ENCODE measurements at regions not wholly inside any gene's neighbourhood (a gene's known extent, or its start where the extent isn't known, plus 50 kb on each side); places are given as distances from the start of the nearest gene placed in this dataset.

DNA sequence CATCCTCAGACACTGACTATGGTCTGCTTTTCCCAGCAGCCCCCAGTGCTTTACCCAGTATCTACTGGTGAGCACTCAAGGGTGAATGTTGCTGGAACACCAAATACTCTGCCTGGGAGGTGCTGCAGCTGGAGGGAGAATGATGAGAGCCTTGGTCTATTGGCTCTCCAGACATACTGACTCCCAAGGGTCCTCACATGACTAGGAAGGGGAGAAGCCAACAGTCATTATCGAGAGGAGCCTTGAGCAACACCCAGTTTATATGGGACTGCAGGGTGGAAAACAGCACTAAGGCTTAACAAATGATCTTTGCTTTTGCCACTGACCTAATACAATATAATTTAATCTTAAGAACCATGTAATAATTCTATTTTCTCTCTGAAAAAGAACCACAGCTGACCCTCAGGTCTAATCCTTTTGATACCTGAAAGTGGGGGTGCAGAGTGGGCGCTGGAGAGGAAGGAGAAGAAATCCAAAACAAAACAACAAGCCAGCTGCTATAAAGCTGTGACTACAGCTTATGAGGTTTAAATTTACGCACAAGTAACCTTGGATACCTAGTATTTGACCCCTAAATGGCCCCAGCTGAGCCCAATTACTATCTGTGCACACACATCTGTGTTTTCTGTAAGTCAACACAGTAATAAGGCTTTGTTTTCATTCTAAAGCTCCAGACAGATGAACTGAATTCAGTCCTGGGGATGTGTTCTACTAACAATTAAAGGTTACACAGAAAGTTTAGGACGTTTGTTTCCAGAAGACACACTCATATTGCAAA lies 107.8 kb upstream of the GRIP1 start:
- Histone ChIP-seq H4K20me1 (ENCODE audit: insufficient read depth, low read length, poor library complexity, severe bottlenecking) (no peaks in the 10 kb centered on the region), H3K4me3 (ENCODE audit: low read length, poor library complexity, severe bottlenecking) (no peak overlapping the region), H3F3A (ENCODE audit: low read depth) (no peaks in the 10 kb centered on the region)

DNA sequence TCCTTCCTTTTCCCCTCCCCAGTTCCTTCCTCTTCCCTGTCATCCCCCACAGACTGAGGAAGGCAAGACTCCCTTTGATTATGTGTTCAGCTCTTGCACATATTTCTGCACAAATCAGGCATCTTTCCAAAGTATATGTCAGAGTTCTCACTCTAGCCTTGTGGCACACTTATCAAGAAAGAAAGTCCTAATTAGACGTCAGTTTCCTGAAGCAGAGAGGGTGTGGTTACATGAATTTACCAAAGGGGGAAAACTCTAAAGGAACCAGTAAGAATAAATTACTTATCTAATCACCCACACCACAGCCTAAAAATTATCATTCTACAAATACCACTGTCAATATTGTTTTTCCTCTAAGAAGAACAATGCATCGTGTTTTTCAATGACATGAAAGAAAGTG lies 120.7 kb upstream of the GRIP1 start:
- no peaks in the 10 kb centered on the region for H3K9me2 ChIP-seq (replicated peaks; ENCODE audit: low read depth, low read length)
- H3K27me3 ChIP-seq (ENCODE audit: insufficient read depth, low read length, poor library complexity, severe bottlenecking), result no peaks in the 10 kb centered on the region
- H2AFZ ChIP-seq (ENCODE audit: low read length), result 0 out of 2 replicates have a peak overlapping the region, but pooled peaks have one; percentile 35
- H4K20me1 ChIP-seq (ENCODE audit: insufficient read depth, low read length, poor library complexity, severe bottlenecking), result no peaks in the 10 kb centered on the region
- peaks cover 4% of the 10 kb centered on the region for H3K4me1 ChIP-seq (ENCODE audit: insufficient read depth, low read length, poor library complexity, severe bottlenecking)
- H3F3A ChIP-seq (ENCODE audit: low read depth), result no peaks in the 10 kb centered on the region
- H3K79me2 ChIP-seq (ENCODE audit: insufficient read depth, low read length), result no peaks in the 10 kb centered on the region
- no peaks in the 10 kb centered on the region for H3K36me3 ChIP-seq (ENCODE audit: insufficient read depth, low read length)
- H3K9me3 ChIP-seq (ENCODE audit: insufficient read depth, low read depth, low read length), result no peaks in the 10 kb centered on the region
- H3K4me3 ChIP-seq (ENCODE audit: low read length, poor library complexity, severe bottlenecking), result no peak overlapping the region
- H3K4me2 ChIP-seq (ENCODE audit: low read depth, low read length, poor library complexity, severe bottlenecking), result no peak overlapping the region
- no peak overlapping the region for H3K9ac ChIP-seq (ENCODE audit: low read depth, low read length, poor library complexity, severe bottlenecking)
- TF ChIP-seq, protein P1, sequence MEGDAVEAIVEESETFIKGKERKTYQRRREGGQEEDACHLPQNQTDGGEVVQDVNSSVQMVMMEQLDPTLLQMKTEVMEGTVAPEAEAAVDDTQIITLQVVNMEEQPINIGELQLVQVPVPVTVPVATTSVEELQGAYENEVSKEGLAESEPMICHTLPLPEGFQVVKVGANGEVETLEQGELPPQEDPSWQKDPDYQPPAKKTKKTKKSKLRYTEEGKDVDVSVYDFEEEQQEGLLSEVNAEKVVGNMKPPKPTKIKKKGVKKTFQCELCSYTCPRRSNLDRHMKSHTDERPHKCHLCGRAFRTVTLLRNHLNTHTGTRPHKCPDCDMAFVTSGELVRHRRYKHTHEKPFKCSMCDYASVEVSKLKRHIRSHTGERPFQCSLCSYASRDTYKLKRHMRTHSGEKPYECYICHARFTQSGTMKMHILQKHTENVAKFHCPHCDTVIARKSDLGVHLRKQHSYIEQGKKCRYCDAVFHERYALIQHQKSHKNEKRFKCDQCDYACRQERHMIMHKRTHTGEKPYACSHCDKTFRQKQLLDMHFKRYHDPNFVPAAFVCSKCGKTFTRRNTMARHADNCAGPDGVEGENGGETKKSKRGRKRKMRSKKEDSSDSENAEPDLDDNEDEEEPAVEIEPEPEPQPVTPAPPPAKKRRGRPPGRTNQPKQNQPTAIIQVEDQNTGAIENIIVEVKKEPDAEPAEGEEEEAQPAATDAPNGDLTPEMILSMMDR (conservative IDR thresholded peaks at IDR 0.05; ENCODE audit: low read length), result no peak
- no peak for TF ChIP-seq EZH2phosphoT487 (IDR thresholded peaks at IDR 0.05; ENCODE audit: borderline replicate concordance)

More for the DNA sequence above, 107.8 kb upstream of the GRIP1 start:
- no peak overlapping the region for H3K4me2 ChIP-seq (ENCODE audit: low read depth, low read length, poor library complexity, severe bottlenecking)
- H3K9me2 ChIP-seq (replicated peaks; ENCODE audit: low read depth, low read length), result no peaks in the 10 kb centered on the region
- H3K36me3 ChIP-seq (ENCODE audit: insufficient read depth, low read length), result no peaks in the 10 kb centered on the region
- no peaks in the 10 kb centered on the region for H3K27me3 ChIP-seq (ENCODE audit: insufficient read depth, low read length, poor library complexity, severe bottlenecking)
- no peak overlapping the region for H3K9ac ChIP-seq (ENCODE audit: low read depth, low read length, poor library complexity, severe bottlenecking)
- H3K9me3 ChIP-seq (ENCODE audit: insufficient read depth, low read depth, low read length), result no peaks in the 10 kb centered on the region
- H3K79me2 ChIP-seq (ENCODE audit: insufficient read depth, low read length), result no peaks in the 10 kb centered on the region
- TF ChIP-seq EZH2phosphoT487 (IDR thresholded peaks at IDR 0.05; ENCODE audit: borderline replicate concordance), result no peak
- TF ChIP-seq, protein P1 (conservative IDR thresholded peaks at IDR 0.05; ENCODE audit: low read length), result no peak
- no peak overlapping the region for H2AFZ ChIP-seq (ENCODE audit: low read length)
- no peaks in the 10 kb centered on the region for H3K4me1 ChIP-seq (ENCODE audit: insufficient read depth, low read length, poor library complexity, severe bottlenecking)

DNA sequence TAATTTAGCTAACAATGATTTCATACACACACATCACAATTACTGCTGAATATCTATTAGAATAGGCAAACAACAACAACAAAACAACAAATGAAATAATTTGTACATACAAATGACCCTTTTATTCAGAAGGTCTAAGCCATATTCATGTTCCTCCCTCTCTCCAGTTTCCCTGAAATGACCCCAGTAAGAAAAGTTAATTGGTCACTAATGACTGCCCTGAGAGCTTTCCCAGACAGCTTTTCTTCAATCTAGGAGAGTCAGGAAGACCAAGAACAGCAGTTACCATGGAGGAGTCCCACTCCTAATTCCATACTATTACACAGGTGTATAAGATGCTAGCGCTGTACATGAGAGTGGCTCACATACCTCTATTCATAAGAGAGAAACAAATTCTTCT lies 121.2 kb upstream of the GRIP1 start:
- Histone ChIP-seq H3K79me2 (ENCODE audit: insufficient read depth, low read length) (no peaks in the 10 kb centered on the region), H3K36me3 (ENCODE audit: insufficient read depth, low read length) (no peaks in the 10 kb centered on the region), H3K9me2 (replicated peaks; ENCODE audit: low read depth, low read length) (no peaks in the 10 kb centered on the region), H3K4me1 (ENCODE audit: insufficient read depth, low read length, poor library complexity, severe bottlenecking) (peaks cover 4% of the 10 kb centered on the region), H2AFZ (ENCODE audit: low read length) (no peak overlapping the region), H3F3A (ENCODE audit: low read depth) (no peaks in the 10 kb centered on the region), H3K9me3 (ENCODE audit: insufficient read depth, low read depth, low read length) (no peaks in the 10 kb centered on the region), H3K27me3 (ENCODE audit: insufficient read depth, low read length, poor library complexity, severe bottlenecking) (no peaks in the 10 kb centered on the region), H4K20me1 (ENCODE audit: insufficient read depth, low read length, poor library complexity, severe bottlenecking) (no peaks in the 10 kb centered on the region), H3K9ac (ENCODE audit: low read depth, low read length, poor library complexity, severe bottlenecking) (no peak overlapping the region), H3K4me2 (ENCODE audit: low read depth, low read length, poor library complexity, severe bottlenecking) (no peak overlapping the region), H3K4me3 (ENCODE audit: low read length, poor library complexity, severe bottlenecking) (no peak overlapping the region)
- TF ChIP-seq EZH2phosphoT487 (IDR thresholded peaks at IDR 0.05; ENCODE audit: borderline replicate concordance), result no peak
- TF ChIP-seq, protein P1 (conservative IDR thresholded peaks at IDR 0.05; ENCODE audit: low read length), result no peak

Data from Loucy (cell line).